SU-DHL-6 (cell line): ENCODE measurements at regions not wholly inside any gene's neighbourhood (a gene's known extent, or its start where the extent isn't known, plus 50 kb on each side); places are given as distances from the start of the nearest gene placed in this dataset.

ENCODE experiments used
- CTCF ChIP-seq: fragments of 200-600 bp; sonication (generic); IDR thresholded peaks from one replicate; pipeline ENCODE4 v1.5.1; 2017; ENCODE audit warnings: antibody characterized with exemption, mild to moderate bottlenecking, low read length, moderate library complexity; ENCODE audit not compliant: insufficient read depth, poor library complexity, severe bottlenecking
- EZH2phosphoT487 ChIP-seq: fragments of 200-600 bp; sonication (generic), shearing (Covaris generic); conservative IDR thresholded peaks from 2 replicates; pipeline ENCODE4 v1.6.1; 2018; ENCODE audit warnings: mild to moderate bottlenecking, antibody characterized with exemption, low read length, moderate library complexity, mixed read lengths

GRCh38 chr16:75931043-75931442 lies 204.8 kb upstream of the CPHXL start:
- TF ChIP-seq CTCF (no peak), EZH2phosphoT487 (no peak)
